K562 (cell line): ENCODE measurements at regions not wholly inside any gene's neighbourhood (a gene's known extent, or its start where the extent isn't known, plus 50 kb on each side); places are given as distances from the start of the nearest gene placed in this dataset.

Source experiments
- ATAC-seq: fragments of 200-7000 bp; cut with Tn5 transposase; 3 replicates; pipeline ENCODE4 v1.9.1; 2020; ENCODE audit warnings: moderate library complexity
- BruUV-seq: library from RNA; stranded (reverse); fragments of 400-500 nt; replicated peaks from 2 replicates; lab custom pipeline; 2021; lab: Mats Ljungman, UMichigan
- CTCF ChIA-PET: fragments of 300-600 bp; formaldehyde crosslinking; extraction: SDS; loops from one replicate; lab custom pipeline; 2021; ENCODE audit warnings: low intra/inter-chr PET ratio; lab: Yijun Ruan, JAX
- POLR2A ChIA-PET: fragments of 300-600, 350-650 bp; sonication (Branson Sonifier 250); formaldehyde crosslinking; extraction: SDS; loops from one replicate; lab custom pipeline; 2021; ENCODE audit warnings: antibody characterized with exemption, inconsistent platforms; lab: Yijun Ruan, JAX
- DNase-seq, 4 experiments: peaks; one replicate each; pipeline versions ENCODE4 v3.0.0 to v3.0.0-alpha.2; 2011 to 2018; ENCODE audit warnings: low spot score in 3 of 4, mixed read lengths in 3 of 4; ENCODE audit errors: extremely low read depth in 1 of 4
- FAIRE-seq: peaks from 2 replicates; lab custom pipeline; 2011; peaks lifted over from hg19 to GRCh38; lab: Jason Lieb, UNC
- H2AFZ ChIP-seq: 2 replicates; pipeline ENCODE4 v1.6.0; 2011; ENCODE audit warnings: low read depth, low read length, control low read depth, inconsistent platforms
- H3K27ac ChIP-seq: fragments of 200-600 bp; 3 replicates; pipeline ENCODE4 v1.8.0; 2011; ENCODE audit warnings: low read depth, mild to moderate bottlenecking, control low read depth, inconsistent platforms, low read length, moderate library complexity, mixed read lengths; ENCODE audit errors: extremely low read depth
- H3K27me3 ChIP-seq, 2 experiments: fragments of 300-600 bp in 1 of 2; 2 replicates in 1 of 2; 3 replicates in 1 of 2; pipeline versions ENCODE4 v1.6.0 to v1.8.0; 2011; ENCODE audit warnings: inconsistent platforms in 2 of 2, low read length in 2 of 2, mild to moderate bottlenecking in 1 of 2, mixed read lengths in 1 of 2, moderate library complexity in 1 of 2; ENCODE audit not compliant: control insufficient read depth in 2 of 2, insufficient read depth in 2 of 2
- H3K36me3 ChIP-seq: fragments of 300-600 bp; 3 replicates; pipeline ENCODE4 v1.8.0; 2011; ENCODE audit warnings: mild to moderate bottlenecking, low read length, inconsistent platforms; ENCODE audit not compliant: control insufficient read depth, insufficient read depth
- H3K4me1 ChIP-seq, 2 experiments: fragments of 200-600 bp in 1 of 2; replicated peaks in 1 of 2; 2 replicates in 1 of 2; 3 replicates in 1 of 2; pipeline versions ENCODE4 v1.5.1 to v1.8.0; 2011; ENCODE audit warnings: inconsistent platforms in 2 of 2, low read length in 2 of 2, mild to moderate bottlenecking in 1 of 2, mixed read lengths in 1 of 2, moderate library complexity in 1 of 2; ENCODE audit not compliant: control insufficient read depth in 2 of 2, insufficient read depth in 2 of 2
- H3K4me2 ChIP-seq: 2 replicates; pipeline ENCODE4 v1.6.1; 2011; ENCODE audit warnings: low read length, control low read depth, inconsistent platforms, mixed read lengths; ENCODE audit not compliant: insufficient read depth
- H3K4me3 ChIP-seq: fragments of 200-600 bp; sonication (generic), shearing (Covaris generic); 2 replicates; pipeline ENCODE4 v1.5.1; 2016; ENCODE audit warnings: control low read depth, inconsistent platforms
- H3K79me2 ChIP-seq: fragments of 200-600 bp; 3 replicates; pipeline ENCODE4 v1.8.0; 2011; ENCODE audit warnings: low read length, inconsistent platforms; ENCODE audit not compliant: control insufficient read depth, insufficient read depth
- H3K9ac ChIP-seq, 2 experiments: 2 replicates each; pipeline versions ENCODE4 v1.6.0 to v1.6.1; 2011; ENCODE audit warnings: low read depth in 2 of 2, low read length in 2 of 2, control low read depth in 1 of 2, inconsistent platforms in 1 of 2, mild to moderate bottlenecking in 1 of 2, mixed read lengths in 1 of 2; ENCODE audit not compliant: insufficient read depth in 1 of 2
- H3K9me1 ChIP-seq: one replicate; pipeline ENCODE4 v1.6.0; 2011; ENCODE audit warnings: inconsistent platforms, mild to moderate bottlenecking, low read length, moderate library complexity; ENCODE audit not compliant: control insufficient read depth, insufficient read depth
- H3K9me3 ChIP-seq: replicated peaks from 2 replicates; pipeline ENCODE4 v1.5.1; 2011; ENCODE audit warnings: low read depth, low read length, inconsistent platforms; ENCODE audit not compliant: control insufficient read depth, insufficient read depth
- H4K20me1 ChIP-seq: replicated peaks from 2 replicates; pipeline ENCODE4 v1.6.1; 2011; ENCODE audit warnings: low read length, inconsistent platforms, mixed read lengths; ENCODE audit not compliant: control insufficient read depth, insufficient read depth
- BCL6 ChIP-seq: fragments of 250-450 bp; sonication (Bioruptor Pico); IDR thresholded peaks from 2 replicates; pipeline ENCODE4 v1.4.0; 2020
- ELF4 ChIP-seq: fragments of 450-650 bp; formaldehyde crosslinking; IDR thresholded peaks from 2 replicates; pipeline ENCODE4 v1.4.0; 2022; ENCODE audit warnings: missing genetic modification characterization
- ERF ChIP-seq: fragments of 450-650 bp; formaldehyde crosslinking; IDR thresholded peaks from 2 replicates; pipeline ENCODE4 v1.4.0; 2020; ENCODE audit warnings: mild to moderate bottlenecking, mixed read lengths
- FOXO4 ChIP-seq: fragments of 450-650 bp; formaldehyde crosslinking; IDR thresholded peaks from 2 replicates; pipeline ENCODE4 v1.4.0; 2020; ENCODE audit warnings: mild to moderate bottlenecking, moderate library complexity
- HDGF ChIP-seq: fragments of 450-650 bp; IDR thresholded peaks from 2 replicates; pipeline ENCODE4 v1.6.1; 2016
- HMBOX1 ChIP-seq: sonication (generic); IDR thresholded peaks from 2 replicates; pipeline ENCODE4 v1.6.1; 2016
- NFATC3 ChIP-seq: fragments of 450-650 bp; IDR thresholded peaks from 2 replicates; pipeline ENCODE4 v1.6.1; 2017; ENCODE audit warnings: mild to moderate bottlenecking
- NUFIP1 ChIP-seq: fragments of 450-650 bp; IDR thresholded peaks from 2 replicates; pipeline ENCODE4 v1.6.1; 2018; ENCODE audit not compliant: partially characterized antibody
- PTBP1 ChIP-seq: fragments of 200-400 bp; formaldehyde crosslinking; IDR thresholded peaks from 2 replicates; pipeline ENCODE4 v1.6.1; 2017; ENCODE audit warnings: low read depth, low read length
- SIN3B ChIP-seq: fragments of 450-650 bp; IDR thresholded peaks from 2 replicates; pipeline ENCODE4 v1.6.1; 2017; ENCODE audit warnings: low read depth, mild to moderate bottlenecking, moderate library complexity
- ZFX ChIP-seq: sonication (generic); formaldehyde crosslinking; IDR thresholded peaks from 2 replicates; pipeline ENCODE4 v1.8.0; 2022; ENCODE audit warnings: mild to moderate bottlenecking, missing genetic modification reagents, moderate library complexity
- in situ Hi-C: fragments of 300-500 bp; cut with MboI; formaldehyde crosslinking; loops from 4 replicates; pipeline ENCODE4 v1.15.0; 2018; ENCODE audit warnings: inconsistent platforms, mixed read lengths
- intact Hi-C: fragments of 100-400 bp; cut with micrococcal nuclease; formaldehyde crosslinking; loops from 2 replicates; pipeline ENCODE4 v1.14.2; 2022
- TF ChIP-seq, protein P1 (sequence below): IDR thresholded peaks from 2 replicates; pipeline ENCODE4 v1.6.1; 2011; ENCODE audit warnings: borderline replicate concordance, low read depth, mild to moderate bottlenecking, moderate library complexity, low read length; ENCODE audit not compliant: insufficient read depth, poor library complexity, severe bottlenecking
- TF ChIP-seq, protein P2 (sequence below): fragments of 450-650 bp; IDR thresholded peaks from 2 replicates; pipeline ENCODE4 v1.6.1; 2017; ENCODE audit warnings: antibody characterized with exemption, mild to moderate bottlenecking
- TF ChIP-seq, protein P3 (sequence below): fragments of 250-450 bp; sonication (Bioruptor Pico); IDR thresholded peaks from 2 replicates; pipeline ENCODE4 v1.8.0; 2021; ENCODE audit warnings: borderline replicate concordance, mild to moderate bottlenecking, moderate library complexity; ENCODE audit not compliant: poor library complexity, severe bottlenecking

DNA sequence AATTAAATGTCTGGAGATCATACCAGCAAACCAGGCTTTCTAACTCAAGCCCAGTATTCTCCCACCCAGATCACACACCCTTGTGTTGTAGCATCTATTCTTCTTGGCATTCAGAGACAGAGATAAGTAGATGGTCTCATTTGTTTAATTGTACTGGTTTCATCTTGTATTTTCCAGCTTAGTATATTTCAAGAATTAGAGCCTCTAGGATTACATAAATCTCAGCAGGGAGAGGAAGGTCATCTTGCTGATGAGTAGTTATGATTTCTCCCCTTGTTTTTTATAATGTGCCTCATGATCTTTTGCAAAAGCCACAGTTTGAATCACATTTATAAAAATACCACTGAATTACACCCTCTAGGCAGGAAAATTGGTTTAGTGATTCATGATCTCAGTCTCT lies 106.6 kb upstream of the NRSN1 start:
- Histone ChIP-seq H3K27ac (no peak overlapping the region), H3K27me3 (no peaks in the 10 kb centered on the region), H2AFZ (no peak overlapping the region), H3K4me3 (no peak overlapping the region), H3K79me2 (no peaks in the 10 kb centered on the region), H4K20me1 (no peaks in the 10 kb centered on the region), H3K9ac (no peak overlapping the region), H3K9me3 (no peaks in the 10 kb centered on the region), H3K4me2 (no peak overlapping the region), H3K4me1 (no peaks in the 10 kb centered on the region), H3K36me3 (no peaks in the 10 kb centered on the region), H3K9me1 (no peaks in the 10 kb centered on the region)
- ATAC-seq (no peak), FAIRE-seq (no peak), DNase-seq (no peak)
- intact Hi-C loops = no loop called here
- in situ Hi-C loops = no loop called here
- POLR2A ChIA-PET = no interaction called here
- no TSS peak for BruUV-seq
- CTCF ChIA-PET = no interaction called here
- TF ChIP-seq, protein P1, sequence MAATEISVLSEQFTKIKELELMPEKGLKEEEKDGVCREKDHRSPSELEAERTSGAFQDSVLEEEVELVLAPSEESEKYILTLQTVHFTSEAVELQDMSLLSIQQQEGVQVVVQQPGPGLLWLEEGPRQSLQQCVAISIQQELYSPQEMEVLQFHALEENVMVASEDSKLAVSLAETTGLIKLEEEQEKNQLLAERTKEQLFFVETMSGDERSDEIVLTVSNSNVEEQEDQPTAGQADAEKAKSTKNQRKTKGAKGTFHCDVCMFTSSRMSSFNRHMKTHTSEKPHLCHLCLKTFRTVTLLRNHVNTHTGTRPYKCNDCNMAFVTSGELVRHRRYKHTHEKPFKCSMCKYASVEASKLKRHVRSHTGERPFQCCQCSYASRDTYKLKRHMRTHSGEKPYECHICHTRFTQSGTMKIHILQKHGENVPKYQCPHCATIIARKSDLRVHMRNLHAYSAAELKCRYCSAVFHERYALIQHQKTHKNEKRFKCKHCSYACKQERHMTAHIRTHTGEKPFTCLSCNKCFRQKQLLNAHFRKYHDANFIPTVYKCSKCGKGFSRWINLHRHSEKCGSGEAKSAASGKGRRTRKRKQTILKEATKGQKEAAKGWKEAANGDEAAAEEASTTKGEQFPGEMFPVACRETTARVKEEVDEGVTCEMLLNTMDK = no peak
- no peak for TF ChIP-seq ELF4 (CRISPR knock-in tag)
- no peak for TF ChIP-seq PTBP1
- TF ChIP-seq NFATC3 = no peak
- no peak for TF ChIP-seq NUFIP1
- no peak for TF ChIP-seq BCL6
- TF ChIP-seq ERF (CRISPR knock-in tag) = no peak
- no peak for TF ChIP-seq FOXO4
- no peak for TF ChIP-seq HDGF
- TF ChIP-seq SIN3B = no peak
- no peak for TF ChIP-seq HMBOX1
- TF ChIP-seq, protein P2, sequence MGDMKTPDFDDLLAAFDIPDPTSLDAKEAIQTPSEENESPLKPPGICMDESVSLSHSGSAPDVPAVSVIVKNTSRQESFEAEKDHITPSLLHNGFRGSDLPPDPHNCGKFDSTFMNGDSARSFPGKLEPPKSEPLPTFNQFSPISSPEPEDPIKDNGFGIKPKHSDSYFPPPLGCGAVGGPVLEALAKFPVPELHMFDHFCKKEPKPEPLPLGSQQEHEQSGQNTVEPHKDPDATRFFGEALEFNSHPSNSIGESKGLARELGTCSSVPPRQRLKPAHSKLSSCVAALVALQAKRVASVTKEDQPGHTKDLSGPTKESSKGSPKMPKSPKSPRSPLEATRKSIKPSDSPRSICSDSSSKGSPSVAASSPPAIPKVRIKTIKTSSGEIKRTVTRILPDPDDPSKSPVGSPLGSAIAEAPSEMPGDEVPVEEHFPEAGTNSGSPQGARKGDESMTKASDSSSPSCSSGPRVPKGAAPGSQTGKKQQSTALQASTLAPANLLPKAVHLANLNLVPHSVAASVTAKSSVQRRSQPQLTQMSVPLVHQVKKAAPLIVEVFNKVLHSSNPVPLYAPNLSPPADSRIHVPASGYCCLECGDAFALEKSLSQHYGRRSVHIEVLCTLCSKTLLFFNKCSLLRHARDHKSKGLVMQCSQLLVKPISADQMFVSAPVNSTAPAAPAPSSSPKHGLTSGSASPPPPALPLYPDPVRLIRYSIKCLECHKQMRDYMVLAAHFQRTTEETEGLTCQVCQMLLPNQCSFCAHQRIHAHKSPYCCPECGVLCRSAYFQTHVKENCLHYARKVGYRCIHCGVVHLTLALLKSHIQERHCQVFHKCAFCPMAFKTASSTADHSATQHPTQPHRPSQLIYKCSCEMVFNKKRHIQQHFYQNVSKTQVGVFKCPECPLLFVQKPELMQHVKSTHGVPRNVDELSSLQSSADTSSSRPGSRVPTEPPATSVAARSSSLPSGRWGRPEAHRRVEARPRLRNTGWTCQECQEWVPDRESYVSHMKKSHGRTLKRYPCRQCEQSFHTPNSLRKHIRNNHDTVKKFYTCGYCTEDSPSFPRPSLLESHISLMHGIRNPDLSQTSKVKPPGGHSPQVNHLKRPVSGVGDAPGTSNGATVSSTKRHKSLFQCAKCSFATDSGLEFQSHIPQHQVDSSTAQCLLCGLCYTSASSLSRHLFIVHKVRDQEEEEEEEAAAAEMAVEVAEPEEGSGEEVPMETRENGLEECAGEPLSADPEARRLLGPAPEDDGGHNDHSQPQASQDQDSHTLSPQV = no peak
- TF ChIP-seq, protein P3, sequence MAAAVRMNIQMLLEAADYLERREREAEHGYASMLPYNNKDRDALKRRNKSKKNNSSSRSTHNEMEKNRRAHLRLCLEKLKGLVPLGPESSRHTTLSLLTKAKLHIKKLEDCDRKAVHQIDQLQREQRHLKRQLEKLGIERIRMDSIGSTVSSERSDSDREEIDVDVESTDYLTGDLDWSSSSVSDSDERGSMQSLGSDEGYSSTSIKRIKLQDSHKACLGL = no peak
- no peak for TF ChIP-seq ZFX (CRISPR knock-in tag)
